B cell (primary cell): ENCODE measurements at regions not wholly inside any gene's neighbourhood (a gene's known extent, or its start where the extent isn't known, plus 50 kb on each side); places are given as distances from the start of the nearest gene placed in this dataset.

Experiments used
- CTCF ChIP-seq: fragments of 200-600 bp; IDR thresholded peaks from one replicate; pipeline ENCODE4 v1.8.0; 2022; ENCODE audit warnings: antibody characterized with exemption, mild to moderate bottlenecking
- EZH2 ChIP-seq: IDR thresholded peaks from 2 replicates; pipeline ENCODE4 v1.6.1; 2012; ENCODE audit warnings: borderline replicate concordance, low read depth, mild to moderate bottlenecking, moderate library complexity, low read length; ENCODE audit not compliant: insufficient read depth, poor library complexity, severe bottlenecking

GRCh38 chr20:11724097-11724496, 193.6 kb upstream of the BTBD3 start:
- TF ChIP-seq CTCF (no peak), EZH2 (no peak)
